Keratinocyte (primary cell): ENCODE measurements at regions not wholly inside any gene's neighbourhood (a gene's known extent, or its start where the extent isn't known, plus 50 kb on each side); places are given as distances from the start of the nearest gene placed in this dataset.

Experiments
- DNase-seq: peaks from one replicate; pipeline ENCODE4 v3.0.0-alpha.2; 2011; ENCODE audit warnings: low read depth, missing footprints, low spot score
- FAIRE-seq: peaks from 2 replicates; lab custom pipeline; 2011; peaks lifted over from hg19 to GRCh38; lab: Jason Lieb, UNC
- H2AFZ ChIP-seq: 2 replicates; pipeline ENCODE4 v1.6.0; 2012; ENCODE audit warnings: low read length, control low read depth, inconsistent platforms; ENCODE audit not compliant: control insufficient read depth
- H3K27ac ChIP-seq: 2 replicates; pipeline ENCODE4 v1.5.1; 2011; ENCODE audit warnings: low read length; ENCODE audit not compliant: control insufficient read depth, insufficient read depth
- H3K27me3 ChIP-seq: 3 replicates; pipeline ENCODE4 v1.6.0; 2011; ENCODE audit warnings: low read length; ENCODE audit not compliant: control insufficient read depth, insufficient read depth; ENCODE audit errors: extremely low read depth
- H3K36me3 ChIP-seq, 2 experiments: 2 replicates in 1 of 2; 3 replicates in 1 of 2; pipeline ENCODE4 v1.5.1; 2011; ENCODE audit warnings: low read length in 2 of 2, mild to moderate bottlenecking in 1 of 2; ENCODE audit not compliant: control insufficient read depth in 2 of 2, insufficient read depth in 2 of 2; ENCODE audit errors: extremely low read depth in 1 of 2
- H3K4me1 ChIP-seq: 3 replicates; pipeline ENCODE4 v1.5.1; 2011; ENCODE audit warnings: low read length; ENCODE audit not compliant: control insufficient read depth, insufficient read depth; ENCODE audit errors: extremely low read depth
- H3K4me2 ChIP-seq: 3 replicates; pipeline ENCODE4 v1.6.0; 2011; ENCODE audit warnings: low read depth, low read length; ENCODE audit not compliant: control insufficient read depth, insufficient read depth; ENCODE audit errors: extremely low read depth
- H3K4me3 ChIP-seq, 3 experiments: fragments of 200-600 bp in 1 of 3; sonication (generic) in 1 of 3; 2 replicates in 2 of 3; 3 replicates in 1 of 3; pipeline ENCODE4 v1.5.1; 2011 to 2016; ENCODE audit warnings: low read length in 3 of 3, mild to moderate bottlenecking in 3 of 3, control low read depth in 2 of 3, inconsistent platforms in 1 of 3, low read depth in 1 of 3, mixed read lengths in 1 of 3, mixed run types in 1 of 3, moderate library complexity in 1 of 3; ENCODE audit not compliant: control insufficient read depth in 2 of 3, insufficient read depth in 2 of 3; ENCODE audit errors: extremely low read depth in 1 of 3
- H3K79me2 ChIP-seq: 2 replicates; pipeline ENCODE4 v1.6.0; 2012; ENCODE audit warnings: low read length; ENCODE audit not compliant: control insufficient read depth, insufficient read depth
- H3K9ac ChIP-seq: 3 replicates; pipeline ENCODE4 v1.6.0; 2011; ENCODE audit warnings: low read length; ENCODE audit not compliant: control insufficient read depth, insufficient read depth; ENCODE audit errors: extremely low read depth
- H3K9me1 ChIP-seq: 3 replicates; pipeline ENCODE4 v1.6.0; 2011; ENCODE audit warnings: low read length; ENCODE audit not compliant: control insufficient read depth, insufficient read depth; ENCODE audit errors: extremely low read depth
- H3K9me3 ChIP-seq: 2 replicates; pipeline ENCODE4 v1.5.1; 2012; ENCODE audit warnings: low read depth, low read length; ENCODE audit not compliant: control insufficient read depth
- H4K20me1 ChIP-seq: 3 replicates; pipeline ENCODE4 v1.6.0; 2011; ENCODE audit warnings: low read length; ENCODE audit not compliant: control insufficient read depth, insufficient read depth; ENCODE audit errors: extremely low read depth
- EZH2 ChIP-seq: IDR thresholded peaks from one replicate; pipeline ENCODE4 v1.6.1; 2012; ENCODE audit warnings: inconsistent platforms, mild to moderate bottlenecking, low read length, moderate library complexity
- dilution Hi-C: fragments of 300-500 bp; cut with MboI; formaldehyde crosslinking; loops from one replicate; pipeline ENCODE4 v1.7.0; 2020; ENCODE audit warnings: low sequenced_read_pairs; ENCODE audit not compliant: extremely low pct_ligation_motif_present
- TF ChIP-seq, protein P1 (sequence below), 3 experiments: IDR thresholded peaks in 1 of 3; conservative IDR thresholded peaks in 1 of 3; optimal IDR thresholded peaks in 1 of 3; 2 replicates in 2 of 3; 3 replicates in 1 of 3; pipeline versions ENCODE3 to v1.5.1; 2011; ENCODE audit warnings: low read length in 3 of 3, mild to moderate bottlenecking in 3 of 3, moderate library complexity in 2 of 3, control low read depth in 1 of 3, inconsistent platforms in 1 of 3; ENCODE audit not compliant: insufficient read depth in 2 of 3; ENCODE audit errors: extremely low read depth in 1 of 3

DNA sequence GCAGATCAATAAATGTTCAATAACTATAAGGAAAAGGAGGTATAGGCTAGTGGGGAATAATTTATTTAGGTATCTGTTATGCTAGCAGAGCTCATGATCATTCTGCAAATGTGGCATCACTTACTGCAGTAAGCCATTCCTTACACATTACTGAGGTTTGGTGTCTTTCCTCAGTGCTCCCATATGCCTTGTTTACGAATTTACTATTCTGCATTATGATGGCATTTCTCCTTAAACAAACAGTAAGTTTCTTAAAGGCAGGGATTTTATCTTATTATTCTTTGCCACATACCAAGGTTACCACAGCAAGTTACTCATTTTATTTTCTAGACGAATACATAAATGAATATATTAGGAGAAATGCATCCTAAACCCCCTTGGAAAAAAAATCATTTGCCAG is 88.4 kb downstream of the DSEL start:
- H3K9me3 ChIP-seq: no peaks in the 10 kb centered on the region
- H3K79me2 ChIP-seq: no peaks in the 10 kb centered on the region
- no peaks in the 10 kb centered on the region for H3K9me1 ChIP-seq
- DNase-seq (no peak), FAIRE-seq (no peak)
- H3K9ac ChIP-seq: no peak overlapping the region
- dilution Hi-C loops: no loop called here
- H3K4me3 ChIP-seq: no peak overlapping the region
- no peak overlapping the region for H3K27ac ChIP-seq
- H3K36me3 ChIP-seq: no peaks in the 10 kb centered on the region
- H3K27me3 ChIP-seq: no peaks in the 10 kb centered on the region
- no peak overlapping the region for H3K4me2 ChIP-seq
- TF ChIP-seq, protein P1, sequence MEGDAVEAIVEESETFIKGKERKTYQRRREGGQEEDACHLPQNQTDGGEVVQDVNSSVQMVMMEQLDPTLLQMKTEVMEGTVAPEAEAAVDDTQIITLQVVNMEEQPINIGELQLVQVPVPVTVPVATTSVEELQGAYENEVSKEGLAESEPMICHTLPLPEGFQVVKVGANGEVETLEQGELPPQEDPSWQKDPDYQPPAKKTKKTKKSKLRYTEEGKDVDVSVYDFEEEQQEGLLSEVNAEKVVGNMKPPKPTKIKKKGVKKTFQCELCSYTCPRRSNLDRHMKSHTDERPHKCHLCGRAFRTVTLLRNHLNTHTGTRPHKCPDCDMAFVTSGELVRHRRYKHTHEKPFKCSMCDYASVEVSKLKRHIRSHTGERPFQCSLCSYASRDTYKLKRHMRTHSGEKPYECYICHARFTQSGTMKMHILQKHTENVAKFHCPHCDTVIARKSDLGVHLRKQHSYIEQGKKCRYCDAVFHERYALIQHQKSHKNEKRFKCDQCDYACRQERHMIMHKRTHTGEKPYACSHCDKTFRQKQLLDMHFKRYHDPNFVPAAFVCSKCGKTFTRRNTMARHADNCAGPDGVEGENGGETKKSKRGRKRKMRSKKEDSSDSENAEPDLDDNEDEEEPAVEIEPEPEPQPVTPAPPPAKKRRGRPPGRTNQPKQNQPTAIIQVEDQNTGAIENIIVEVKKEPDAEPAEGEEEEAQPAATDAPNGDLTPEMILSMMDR (optimal IDR thresholded peaks at IDR 0.05 in 1 of 3, IDR thresholded peaks at IDR 0.05 in 1 of 3, conservative IDR thresholded peaks at IDR 0.05 in 1 of 3; ENCODE audit: extremely low read depth in 1 of 3, insufficient read depth in 2 of 3, low read length in 3 of 3): no peak
- TF ChIP-seq EZH2: no peak
- H4K20me1 ChIP-seq: no peaks in the 10 kb centered on the region
- no peak overlapping the region for H2AFZ ChIP-seq
- H3K4me1 ChIP-seq: no peaks in the 10 kb centered on the region

DNA sequence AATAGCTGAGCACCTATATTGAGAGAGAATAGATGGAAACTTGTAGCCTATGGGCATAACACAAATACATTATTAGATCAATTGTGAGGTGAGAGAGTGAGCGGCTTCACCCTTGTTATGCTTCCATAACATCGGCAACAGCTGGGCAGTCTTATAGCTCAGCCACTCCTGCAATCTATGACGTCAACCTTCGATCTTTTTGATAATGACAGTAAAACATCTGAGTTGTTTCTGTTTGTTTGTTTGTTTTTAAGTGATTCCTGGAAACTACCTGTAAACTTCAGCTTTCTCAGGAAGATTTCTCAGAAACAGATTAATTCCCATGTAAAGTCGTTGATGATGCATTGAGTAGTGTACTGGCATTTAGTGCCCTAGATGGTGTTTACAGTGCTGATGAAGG is 90.0 kb downstream of the DSEL start:
- dilution Hi-C loops: no loop called here
- FAIRE-seq (no peak), DNase-seq (no peak)
- no peak overlapping the region for H3K4me3 ChIP-seq
- no peaks in the 10 kb centered on the region for H4K20me1 ChIP-seq
- H3K9ac ChIP-seq: no peak overlapping the region
- H3K4me2 ChIP-seq: no peak overlapping the region
- no peaks in the 10 kb centered on the region for H3K9me3 ChIP-seq
- H3K4me1 ChIP-seq: no peaks in the 10 kb centered on the region
- TF ChIP-seq EZH2: no peak
- TF ChIP-seq, protein P1 (optimal IDR thresholded peaks at IDR 0.05 in 1 of 3, IDR thresholded peaks at IDR 0.05 in 1 of 3, conservative IDR thresholded peaks at IDR 0.05 in 1 of 3; ENCODE audit: extremely low read depth in 1 of 3, insufficient read depth in 2 of 3, low read length in 3 of 3): no peak
- no peaks in the 10 kb centered on the region for H3K36me3 ChIP-seq
- H3K27me3 ChIP-seq: no peaks in the 10 kb centered on the region
- H3K27ac ChIP-seq: no peak overlapping the region
- H3K79me2 ChIP-seq: no peaks in the 10 kb centered on the region
- H2AFZ ChIP-seq: no peak overlapping the region
- H3K9me1 ChIP-seq: no peaks in the 10 kb centered on the region
